ENCODE measurements at regions not wholly inside any gene's neighbourhood (a gene's known extent, or its start where the extent isn't known, plus 50 kb on each side); places are given as distances from the start of the nearest gene placed in this dataset.

- TF ChIP-seq CTCF (IDR thresholded peaks at IDR 0.05) (no peak), EP300 (IDR thresholded peaks at IDR 0.05) (no peak), POLR2A (IDR thresholded peaks at IDR 0.05) (no peak)
Measured at GRCh38 chr3:89635137-89635536, 527.7 kb downstream of the EPHA3 start.
